B cell (primary cell): ENCODE measurements at regions not wholly inside any gene's neighbourhood (a gene's known extent, or its start where the extent isn't known, plus 50 kb on each side); places are given as distances from the start of the nearest gene placed in this dataset.

Experiments used
- ATAC-seq: fragments of 200-7000 bp; cut with Tn5 transposase; one replicate; pipeline ENCODE4 v1.10.0; 2021; ENCODE audit warnings: low read depth, mild to moderate bottlenecking, moderate number of reproducible peaks, moderate library complexity
- CTCF ChIA-PET: fragments of 350-600 bp; sonication (Branson Sonifier 250); formaldehyde crosslinking; loops from one replicate; lab custom pipeline; 2021; ENCODE audit warnings: antibody characterized with exemption, inconsistent platforms; lab: Charles Lee
- POLR2A ChIA-PET: fragments of 350-600 bp; sonication (Branson Sonifier 250); formaldehyde crosslinking; loops from one replicate; lab custom pipeline; 2021; ENCODE audit warnings: antibody characterized with exemption; lab: Charles Lee
- DNase-seq: peaks from one replicate; pipeline ENCODE4 v3.0.0; 2013
- H2AFZ ChIP-seq: 2 replicates; pipeline ENCODE4 v1.6.1; 2012; ENCODE audit warnings: mild to moderate bottlenecking, low read depth, low read length; ENCODE audit not compliant: insufficient read depth, poor library complexity, severe bottlenecking
- H3K27ac ChIP-seq, 2 donors: 1 replicate in 1 of 2; 2 replicates in 1 of 2; pipeline ENCODE4 v1.5.1; 2012 to 2013; ENCODE audit warnings: low read length in 2 of 2, mild to moderate bottlenecking in 2 of 2, moderate library complexity in 1 of 2
- H3K27me3 ChIP-seq, 4 experiments: fragments of 200-600 bp in 1 of 4; sonication (generic) in 1 of 4; replicated peaks in 1 of 4; 1 replicate in 2 of 4; 2 replicates in 2 of 4; pipeline versions ENCODE4 v1.6.1 to v1.7.0; 2013 to 2016; ENCODE audit warnings: low read length in 3 of 4, mild to moderate bottlenecking in 2 of 4, mixed read lengths in 1 of 4, moderate library complexity in 1 of 4; ENCODE audit not compliant: insufficient read depth in 4 of 4, control insufficient read depth in 3 of 4; ENCODE audit errors: control extremely low read depth in 1 of 4
- H3K36me3 ChIP-seq, 2 experiments: replicated peaks in 1 of 2; 1 replicate in 1 of 2; 2 replicates in 1 of 2; pipeline versions ENCODE4 v1.6.1 to v1.7.1; 2013; ENCODE audit warnings: low read length in 1 of 2; ENCODE audit not compliant: insufficient read depth in 2 of 2, control insufficient read depth in 1 of 2; ENCODE audit errors: control extremely low read depth in 1 of 2, extremely low read depth in 1 of 2
- H3K4me1 ChIP-seq, 2 donors: fragments of 200-600 bp in 1 of 2; sonication (generic) in 1 of 2; 1 replicate in 1 of 2; 2 replicates in 1 of 2; pipeline versions ENCODE4 v1.5.1 to v1.6.1; 2013 to 2017; ENCODE audit warnings: low read length in 2 of 2; ENCODE audit not compliant: control insufficient read depth in 2 of 2, insufficient read depth in 2 of 2
- H3K4me2 ChIP-seq: replicated peaks from 2 replicates; pipeline ENCODE3; 2012; ENCODE audit warnings: mild to moderate bottlenecking, low read depth, low read length; ENCODE audit not compliant: poor library complexity, severe bottlenecking
- H3K4me3 ChIP-seq, 5 experiments: fragments of 200-600 bp in 1 of 5; sonication (generic) in 1 of 5; 1 replicate in 3 of 5; 2 replicates in 2 of 5; pipeline versions ENCODE4 v1.5.1 to v1.7.0; 2011 to 2016; ENCODE audit warnings: low read length in 4 of 5, mild to moderate bottlenecking in 4 of 5, low read depth in 2 of 5, control low read depth in 1 of 5, moderate library complexity in 1 of 5; ENCODE audit not compliant: insufficient read depth in 1 of 5; ENCODE audit errors: control extremely low read depth in 1 of 5, extremely low read depth in 1 of 5
- H3K79me2 ChIP-seq: fragments of 200-600 bp; sonication (generic); one replicate; pipeline ENCODE4 v1.6.0; 2016; ENCODE audit warnings: low read length; ENCODE audit not compliant: control insufficient read depth, insufficient read depth
- H3K9ac ChIP-seq: fragments of 200-600 bp; sonication (generic); 2 replicates; pipeline ENCODE4 v1.6.1; 2017; ENCODE audit warnings: mild to moderate bottlenecking, low read length, moderate library complexity
- H3K9me3 ChIP-seq, 3 donors: one replicate each; pipeline versions ENCODE4 v1.6.1 to v1.7.1; 2013; ENCODE audit warnings: low read length in 2 of 3; ENCODE audit not compliant: control insufficient read depth in 2 of 3, insufficient read depth in 1 of 3; ENCODE audit errors: control extremely low read depth in 1 of 3
- H4K20me1 ChIP-seq: 2 replicates; pipeline ENCODE4 v1.6.0; 2012; ENCODE audit warnings: mild to moderate bottlenecking, low read length; ENCODE audit not compliant: insufficient read depth, control insufficient read depth, poor library complexity, severe bottlenecking
- H3K27ac Mint-ChIP-seq: one replicate; pipeline ENCODE4 v1.8.0; 2021; ENCODE audit warnings: mixed read lengths
- H3K27me3 Mint-ChIP-seq: one replicate; pipeline ENCODE4 v1.8.0; 2021; ENCODE audit warnings: mixed read lengths
- H3K4me1 Mint-ChIP-seq: one replicate; pipeline ENCODE4 v1.8.0; 2021; ENCODE audit warnings: mixed read lengths
- H3K4me3 Mint-ChIP-seq: one replicate; pipeline ENCODE4 v1.8.0; 2021; ENCODE audit warnings: mixed read lengths
- H3K9me3 Mint-ChIP-seq: one replicate; pipeline ENCODE4 v1.8.0; 2022; ENCODE audit warnings: mixed read lengths; ENCODE audit not compliant: insufficient read depth
- EZH2 ChIP-seq: IDR thresholded peaks from 2 replicates; pipeline ENCODE4 v1.6.1; 2012; ENCODE audit warnings: borderline replicate concordance, low read depth, mild to moderate bottlenecking, moderate library complexity, low read length; ENCODE audit not compliant: insufficient read depth, poor library complexity, severe bottlenecking
- WGBS: methylation state at CpG from one replicate; pipeline ENCODE4 v1.1.5; 2013; ENCODE audit warnings: missing lambda C conversion rate; ENCODE audit not compliant: insufficient coverage; 5-methylcytosine and 5-hydroxymethylcytosine counted together
- intact Hi-C: fragments of 100-400 bp; cut with micrococcal nuclease; formaldehyde crosslinking; loops from one replicate; pipeline ENCODE4 v1.10.0; 2022
- TF ChIP-seq, protein P1 (sequence below): fragments of 200-600 bp; IDR thresholded peaks from one replicate; pipeline ENCODE4 v1.8.0; 2022; ENCODE audit warnings: antibody characterized with exemption, mild to moderate bottlenecking

DNA sequence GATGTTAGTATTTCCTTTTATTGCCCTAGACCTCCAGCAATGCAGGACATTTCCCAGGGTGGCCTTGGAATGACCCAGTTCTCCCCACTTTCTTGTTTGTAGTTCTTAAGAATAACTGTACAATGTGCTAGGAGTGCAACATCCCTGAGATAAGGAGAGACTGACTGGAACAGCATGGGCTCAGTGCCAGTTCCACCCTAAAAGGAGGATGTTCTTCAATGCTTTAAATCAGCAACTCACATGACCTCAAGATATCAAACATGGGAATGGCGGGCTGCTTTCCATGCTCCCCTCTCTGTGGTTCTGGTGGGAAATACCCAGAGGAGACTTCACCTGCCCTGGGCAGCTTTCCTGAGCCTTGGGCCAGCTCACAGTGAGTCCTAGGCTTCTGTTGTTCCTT lies 766.9 kb upstream of the FBXO33 start:
- no peak overlapping the region for H3K27ac ChIP-seq
- Mint-ChIP-seq H3K4me1 (no peaks in the 10 kb centered on the region), H3K4me3 (no peak overlapping the region), H3K27ac (no peak overlapping the region), H3K27me3 (no peaks in the 10 kb centered on the region), H3K9me3 (peaks cover 2% of the 10 kb centered on the region)
- no peak overlapping the region for H3K9ac ChIP-seq
- POLR2A ChIA-PET = no interaction called here
- DNase-seq = no peak
- no peak overlapping the region for H3K4me2 ChIP-seq
- no peak for ATAC-seq
- no peaks in the 10 kb centered on the region for H3K27me3 ChIP-seq
- no peak for TF ChIP-seq EZH2
- TF ChIP-seq, protein P1, sequence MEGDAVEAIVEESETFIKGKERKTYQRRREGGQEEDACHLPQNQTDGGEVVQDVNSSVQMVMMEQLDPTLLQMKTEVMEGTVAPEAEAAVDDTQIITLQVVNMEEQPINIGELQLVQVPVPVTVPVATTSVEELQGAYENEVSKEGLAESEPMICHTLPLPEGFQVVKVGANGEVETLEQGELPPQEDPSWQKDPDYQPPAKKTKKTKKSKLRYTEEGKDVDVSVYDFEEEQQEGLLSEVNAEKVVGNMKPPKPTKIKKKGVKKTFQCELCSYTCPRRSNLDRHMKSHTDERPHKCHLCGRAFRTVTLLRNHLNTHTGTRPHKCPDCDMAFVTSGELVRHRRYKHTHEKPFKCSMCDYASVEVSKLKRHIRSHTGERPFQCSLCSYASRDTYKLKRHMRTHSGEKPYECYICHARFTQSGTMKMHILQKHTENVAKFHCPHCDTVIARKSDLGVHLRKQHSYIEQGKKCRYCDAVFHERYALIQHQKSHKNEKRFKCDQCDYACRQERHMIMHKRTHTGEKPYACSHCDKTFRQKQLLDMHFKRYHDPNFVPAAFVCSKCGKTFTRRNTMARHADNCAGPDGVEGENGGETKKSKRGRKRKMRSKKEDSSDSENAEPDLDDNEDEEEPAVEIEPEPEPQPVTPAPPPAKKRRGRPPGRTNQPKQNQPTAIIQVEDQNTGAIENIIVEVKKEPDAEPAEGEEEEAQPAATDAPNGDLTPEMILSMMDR = no peak
- intact Hi-C loops = no loop called here
- H4K20me1 ChIP-seq = no peaks in the 10 kb centered on the region
- H3K79me2 ChIP-seq = no peaks in the 10 kb centered on the region
- no CpG with 5 or more reads among the region's 1 CpG for WGBS
- H3K4me3 ChIP-seq = no peak overlapping the region
- no peak overlapping the region for H2AFZ ChIP-seq
- no peaks in the 10 kb centered on the region for H3K36me3 ChIP-seq
- peaks cover 0 to 11% (median 2%) of the 10 kb centered on the region in 3 donors for H3K9me3 ChIP-seq
- CTCF ChIA-PET = no interaction called here
- H3K4me1 ChIP-seq = no peaks in the 10 kb centered on the region

DNA sequence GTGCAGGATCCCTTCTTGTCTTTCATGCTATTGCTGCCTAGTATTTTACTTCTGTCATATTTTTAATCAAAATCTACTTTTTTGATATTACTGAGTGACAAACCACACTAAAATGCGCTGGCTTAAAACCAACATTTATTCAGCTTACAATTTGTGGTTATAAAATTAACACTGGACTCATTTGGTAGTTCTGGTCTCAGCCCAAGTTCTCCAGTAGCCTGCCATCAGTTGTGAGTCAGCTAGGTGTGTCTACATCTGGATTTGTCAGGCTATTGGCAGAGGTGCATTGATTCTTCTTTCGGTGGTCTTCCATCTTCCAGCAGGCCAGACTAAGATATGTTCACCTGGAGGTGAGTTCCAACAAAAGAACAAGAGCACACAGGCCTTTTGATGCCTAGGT lies 765.1 kb upstream of the FBXO33 start:
- ATAC-seq = no peak
- H3K4me2 ChIP-seq = no peak overlapping the region
- H3K9me3 ChIP-seq = peaks cover 0 to 2% (median 0%) of the 10 kb centered on the region in 3 donors
- no peak for TF ChIP-seq EZH2
- TF ChIP-seq, protein P1 = no peak
- no peaks in the 10 kb centered on the region for H3K36me3 ChIP-seq
- Mint-ChIP-seq H3K4me3 (no peak overlapping the region), H3K27me3 (no peaks in the 10 kb centered on the region), H3K27ac (no peak overlapping the region), H3K9me3 (no peaks in the 10 kb centered on the region), H3K4me1 (no peaks in the 10 kb centered on the region)
- no peaks in the 10 kb centered on the region for H3K27me3 ChIP-seq
- ChIA-PET POLR2A (no interaction called here), CTCF (no interaction called here)
- no peak overlapping the region for H2AFZ ChIP-seq
- no CpG with 5 or more reads among the region's 2 CpGs for WGBS
- no peak overlapping the region for H3K27ac ChIP-seq
- no peak overlapping the region for H3K9ac ChIP-seq
- H3K79me2 ChIP-seq = no peaks in the 10 kb centered on the region
- no peak overlapping the region for H3K4me3 ChIP-seq
- H4K20me1 ChIP-seq = no peaks in the 10 kb centered on the region
- intact Hi-C loops = no loop called here
- no peak for DNase-seq
- H3K4me1 ChIP-seq = no peaks in the 10 kb centered on the region
